H54 (cell line): ENCODE measurements at regions not wholly inside any gene's neighbourhood (a gene's known extent, or its start where the extent isn't known, plus 50 kb on each side); places are given as distances from the start of the nearest gene placed in this dataset.

ENCODE experiments used
- DNase-seq: peaks from one replicate; pipeline ENCODE4 v3.0.0; 2011; ENCODE audit warnings: low spot score, mixed read lengths; ENCODE audit not compliant: insufficient read length
- FAIRE-seq: peaks from 3 replicates; lab custom pipeline; 2011; peaks lifted over from hg19 to GRCh38; lab: Jason Lieb, UNC
- POLR2A ChIP-seq: IDR thresholded peaks from 2 replicates; pipeline ENCODE4 v1.6.1; 2011; ENCODE audit warnings: low read depth, mild to moderate bottlenecking, low read length

GRCh38 chr5:114702731-114703130 is 340.9 kb downstream of the KCNN2 start:
- no peak for TF ChIP-seq POLR2A
- DNase-seq (no peak), FAIRE-seq (no peak)

GRCh38 chr5:114702136-114702535 is 340.3 kb downstream of the KCNN2 start:
- FAIRE-seq (no peak), DNase-seq (no peak)
- no peak for TF ChIP-seq POLR2A

- TF ChIP-seq POLR2A, result no peak
- no peak for FAIRE-seq
- DNase-seq, result no peak
Measured at GRCh38 chr5:114700823-114701222, 339.0 kb downstream of the KCNN2 start.

GRCh38 chr5:114695292-114695904 is 333.5 kb downstream of the KCNN2 start:
- no peak for TF ChIP-seq POLR2A
- DNase-seq (no peak), FAIRE-seq (no peak)

- FAIRE-seq, result no peak
- no peak for TF ChIP-seq POLR2A
Measured at GRCh38 chr5:114686356-114686755, 324.5 kb downstream of the KCNN2 start.

GRCh38 chr5:114678778-114679177 is 316.9 kb downstream of the KCNN2 start:
- DNase-seq (no peak), FAIRE-seq (no peak)
- TF ChIP-seq POLR2A, result no peak

More at GRCh38 chr5:114686356-114686755, 324.5 kb downstream of the KCNN2 start:
- no peak for DNase-seq

GRCh38 chr5:114665551-114665950 is 303.7 kb downstream of the KCNN2 start:
- no peak for TF ChIP-seq POLR2A
- no peak for DNase-seq
- no peak for FAIRE-seq

- no peak for TF ChIP-seq POLR2A
- no peak for FAIRE-seq
- no peak for DNase-seq
Measured at GRCh38 chr5:114660791-114661190, 298.9 kb downstream of the KCNN2 start.

- no peak for TF ChIP-seq POLR2A
- DNase-seq, result no peak
- FAIRE-seq, result no peak
Measured at GRCh38 chr5:114658194-114658593, 296.3 kb downstream of the KCNN2 start.

- no peak for FAIRE-seq
- DNase-seq, result no peak
- no peak for TF ChIP-seq POLR2A
Measured at GRCh38 chr5:114657342-114658130, 295.7 kb downstream of the KCNN2 start.

GRCh38 chr5:114649878-114650277 is 288.0 kb downstream of the KCNN2 start:
- no peak for TF ChIP-seq POLR2A
- no peak for DNase-seq
- FAIRE-seq, result no peak

- FAIRE-seq, result no peak
- no peak for DNase-seq
- TF ChIP-seq POLR2A, result no peak
Measured at GRCh38 chr5:114648940-114649339, 287.1 kb downstream of the KCNN2 start.

- no peak for TF ChIP-seq POLR2A
- no peak for FAIRE-seq
Measured at GRCh38 chr5:114644576-114644975, 282.7 kb downstream of the KCNN2 start.

GRCh38 chr5:114636271-114636670 is 274.4 kb downstream of the KCNN2 start:
- DNase-seq (no peak), FAIRE-seq (no peak)
- TF ChIP-seq POLR2A, result no peak

More at GRCh38 chr5:114644576-114644975, 282.7 kb downstream of the KCNN2 start:
- no peak for DNase-seq
